Neural progenitor cell (in vitro differentiated cells): ENCODE measurements at regions not wholly inside any gene's neighbourhood (a gene's known extent, or its start where the extent isn't known, plus 50 kb on each side); places are given as distances from the start of the nearest gene placed in this dataset.

Experiments used
- DNase-seq: peaks from one replicate; pipeline ENCODE4 v3.0.0-alpha.2; 2016; ENCODE audit warnings: low spot score
- H2AFZ ChIP-seq: fragments of 200-600 bp; sonication (generic); replicated peaks from 2 replicates; pipeline ENCODE4 v1.6.1; 2016; ENCODE audit warnings: antibody characterized with exemption
- H3F3A ChIP-seq: fragments of 200-600 bp; sonication (generic); 2 replicates; pipeline ENCODE4 v1.6.1; 2016; ENCODE audit warnings: antibody characterized with exemption, low read depth
- H3K27ac ChIP-seq: fragments of 200-600 bp; sonication (generic); 2 replicates; pipeline ENCODE4 v1.5.1; 2016; ENCODE audit warnings: mild to moderate bottlenecking
- H3K27me3 ChIP-seq: fragments of 200-600 bp; sonication (generic); 2 replicates; pipeline ENCODE4 v1.6.1; 2016; ENCODE audit warnings: mild to moderate bottlenecking, moderate library complexity
- H3K36me3 ChIP-seq: fragments of 200-600 bp; sonication (generic); 2 replicates; pipeline ENCODE4 v1.5.1; 2016
- H3K4me1 ChIP-seq: fragments of 200-600 bp; sonication (generic); 2 replicates; pipeline ENCODE4 v1.6.1; 2016; ENCODE audit warnings: mixed run types
- H3K4me2 ChIP-seq: fragments of 200-600 bp; sonication (generic); 2 replicates; pipeline ENCODE4 v1.6.1; 2016
- H3K4me3 ChIP-seq: fragments of 200-600 bp; sonication (generic); 2 replicates; pipeline ENCODE4 v1.5.1; 2016
- H3K79me2 ChIP-seq: fragments of 200-600 bp; sonication (generic); 2 replicates; pipeline ENCODE4 v1.6.1; 2016; ENCODE audit warnings: low read depth
- H3K9ac ChIP-seq: fragments of 200-600 bp; sonication (generic); 2 replicates; pipeline ENCODE4 v1.6.1; 2016
- H3K9me3 ChIP-seq: fragments of 200-600 bp; sonication (generic); 2 replicates; pipeline ENCODE4 v1.5.1; 2016; ENCODE audit warnings: low read depth
- H4K20me1 ChIP-seq: fragments of 200-600 bp; sonication (generic); 2 replicates; pipeline ENCODE4 v1.6.1; 2016; ENCODE audit warnings: low read depth
- H3K27ac Mint-ChIP-seq: 3 replicates; pipeline ENCODE4 v1.8.0; 2021; ENCODE audit warnings: mixed read lengths
- H3K27me3 Mint-ChIP-seq: 2 replicates; pipeline ENCODE4 v1.8.0; 2022; ENCODE audit warnings: low read depth, mild to moderate bottlenecking, inconsistent platforms, moderate library complexity, mixed read lengths; ENCODE audit not compliant: insufficient read depth
- H3K36me3 Mint-ChIP-seq: 3 replicates; pipeline ENCODE4 v1.8.0; 2021; ENCODE audit warnings: mixed read lengths
- H3K4me1 Mint-ChIP-seq: 3 replicates; pipeline ENCODE4 v1.8.0; 2021; ENCODE audit warnings: mixed read lengths
- H3K4me3 Mint-ChIP-seq: 3 replicates; pipeline ENCODE4 v1.8.0; 2021; ENCODE audit warnings: mild to moderate bottlenecking, moderate library complexity, mixed read lengths
- H3K9me3 Mint-ChIP-seq: 3 replicates; pipeline ENCODE4 v1.8.0; 2020; ENCODE audit warnings: mixed read lengths
- CTCF ChIP-seq: fragments of 200-600 bp; sonication (generic); IDR thresholded peaks from 2 replicates; pipeline ENCODE4 v1.5.1; 2017; ENCODE audit warnings: antibody characterized with exemption, mild to moderate bottlenecking
- EZH2 ChIP-seq: fragments of 200-600 bp; sonication (generic); IDR thresholded peaks from 2 replicates; pipeline ENCODE4 v1.6.1; 2017; ENCODE audit warnings: antibody characterized with exemption, mild to moderate bottlenecking, moderate library complexity
- EZH2phosphoT487 ChIP-seq: fragments of 200-600 bp; sonication (generic); IDR thresholded peaks from 2 replicates; pipeline ENCODE4 v1.6.1; 2017; ENCODE audit warnings: antibody characterized with exemption

- Histone ChIP-seq H2AFZ (no peak overlapping the region), H4K20me1 (no peaks in the 10 kb centered on the region), H3K36me3 (no peaks in the 10 kb centered on the region), H3F3A (no peaks in the 10 kb centered on the region), H3K27me3 (no peaks in the 10 kb centered on the region), H3K4me2 (no peak overlapping the region), H3K4me1 (no peaks in the 10 kb centered on the region), H3K4me3 (no peak overlapping the region), H3K9me3 (no peaks in the 10 kb centered on the region), H3K27ac (no peak overlapping the region), H3K79me2 (no peaks in the 10 kb centered on the region), H3K9ac (no peak overlapping the region)
- no peak overlapping the region for H3K27ac Mint-ChIP-seq
- no peak overlapping the region for H3K4me3 Mint-ChIP-seq
- no peaks in the 10 kb centered on the region for H3K36me3 Mint-ChIP-seq
- peaks cover 8% of the 10 kb centered on the region for H3K9me3 Mint-ChIP-seq
- no peak for DNase-seq
- H3K4me1 Mint-ChIP-seq, result no peaks in the 10 kb centered on the region
- peaks cover 2% of the 10 kb centered on the region for H3K27me3 Mint-ChIP-seq
- TF ChIP-seq CTCF (no peak), EZH2 (no peak), EZH2phosphoT487 (no peak)
Observed at GRCh38 chr4:132132433-132132832, 1016.7 kb upstream of the PCDH10 start.

GRCh38 chr4:132169660-132170059, 979.4 kb upstream of the PCDH10 start:
- no peaks in the 10 kb centered on the region for H3K79me2 ChIP-seq
- no peak overlapping the region for H3K4me2 ChIP-seq
- no peak overlapping the region for H2AFZ ChIP-seq
- H3K4me3 ChIP-seq, result no peak overlapping the region
- no peak overlapping the region for H3K9ac ChIP-seq
- H4K20me1 ChIP-seq, result no peaks in the 10 kb centered on the region
- H3K27me3 ChIP-seq, result no peaks in the 10 kb centered on the region
- DNase-seq, result peak; percentile 34
- no peaks in the 10 kb centered on the region for H3K36me3 ChIP-seq
- H3K4me1 ChIP-seq, result no peaks in the 10 kb centered on the region
- Mint-ChIP-seq H3K36me3 (no peaks in the 10 kb centered on the region), H3K4me1 (no peaks in the 10 kb centered on the region), H3K27ac (no peak overlapping the region), H3K4me3 (no peak overlapping the region), H3K9me3 (no peaks in the 10 kb centered on the region), H3K27me3 (no peaks in the 10 kb centered on the region)
- TF ChIP-seq EZH2phosphoT487 (no peak), EZH2 (no peak), CTCF (no peak)
- H3F3A ChIP-seq, result no peaks in the 10 kb centered on the region
- no peaks in the 10 kb centered on the region for H3K9me3 ChIP-seq
- H3K27ac ChIP-seq, result no peak overlapping the region

GRCh38 chr4:132180020-132180427, 969.1 kb upstream of the PCDH10 start:
- no peaks in the 10 kb centered on the region for H3K36me3 ChIP-seq
- no peaks in the 10 kb centered on the region for H3F3A ChIP-seq
- H3K4me2 ChIP-seq, result no peak overlapping the region
- no peaks in the 10 kb centered on the region for H4K20me1 ChIP-seq
- H3K4me1 ChIP-seq, result no peaks in the 10 kb centered on the region
- Mint-ChIP-seq H3K27me3 (no peaks in the 10 kb centered on the region), H3K27ac (no peak overlapping the region), H3K9me3 (no peaks in the 10 kb centered on the region), H3K36me3 (no peaks in the 10 kb centered on the region), H3K4me1 (no peaks in the 10 kb centered on the region), H3K4me3 (no peak overlapping the region)
- H3K27ac ChIP-seq, result no peak overlapping the region
- no peak overlapping the region for H3K9ac ChIP-seq
- H3K79me2 ChIP-seq, result no peaks in the 10 kb centered on the region
- DNase-seq, result no peak
- TF ChIP-seq CTCF, result no peak
- TF ChIP-seq EZH2, result no peak
- TF ChIP-seq EZH2phosphoT487, result no peak
- no peaks in the 10 kb centered on the region for H3K27me3 ChIP-seq
- no peaks in the 10 kb centered on the region for H3K9me3 ChIP-seq
- no peak overlapping the region for H2AFZ ChIP-seq
- H3K4me3 ChIP-seq, result no peak overlapping the region

GRCh38 chr4:132195176-132195575, 953.9 kb upstream of the PCDH10 start:
- H3K27ac Mint-ChIP-seq, result no peak overlapping the region

More at GRCh38 chr4:132195176-132195575, 953.9 kb upstream of the PCDH10 start:
- no peak for DNase-seq
- H3K4me3 ChIP-seq, result no peak overlapping the region
- no peaks in the 10 kb centered on the region for H3K9me3 ChIP-seq
- no peaks in the 10 kb centered on the region for H3K79me2 ChIP-seq
- H3K27me3 ChIP-seq, result no peaks in the 10 kb centered on the region
- TF ChIP-seq EZH2phosphoT487, result no peak
- no peak for TF ChIP-seq CTCF
- no peak for TF ChIP-seq EZH2
- H3F3A ChIP-seq, result no peaks in the 10 kb centered on the region
- no peaks in the 10 kb centered on the region for H3K27me3 Mint-ChIP-seq
- no peaks in the 10 kb centered on the region for H3K36me3 Mint-ChIP-seq
- H2AFZ ChIP-seq, result no peak overlapping the region
- no peak overlapping the region for H3K4me3 Mint-ChIP-seq
- H3K9me3 Mint-ChIP-seq, result peaks cover 2% of the 10 kb centered on the region
- no peaks in the 10 kb centered on the region for H3K36me3 ChIP-seq
- H3K4me1 ChIP-seq, result no peaks in the 10 kb centered on the region
- no peak overlapping the region for H3K4me2 ChIP-seq
- H4K20me1 ChIP-seq, result no peaks in the 10 kb centered on the region
- no peak overlapping the region for H3K27ac ChIP-seq
- H3K9ac ChIP-seq, result no peak overlapping the region
- H3K4me1 Mint-ChIP-seq, result no peaks in the 10 kb centered on the region
